ENCODE measurements at regions not wholly inside any gene's neighbourhood (a gene's known extent, or its start where the extent isn't known, plus 50 kb on each side); places are given as distances from the start of the nearest gene placed in this dataset.
"Not testable (repeated sequence)": the region's sequence is repeated elsewhere in the genome, so short reads cannot be mapped to it uniquely, and the experiment has no call there.

DNA sequence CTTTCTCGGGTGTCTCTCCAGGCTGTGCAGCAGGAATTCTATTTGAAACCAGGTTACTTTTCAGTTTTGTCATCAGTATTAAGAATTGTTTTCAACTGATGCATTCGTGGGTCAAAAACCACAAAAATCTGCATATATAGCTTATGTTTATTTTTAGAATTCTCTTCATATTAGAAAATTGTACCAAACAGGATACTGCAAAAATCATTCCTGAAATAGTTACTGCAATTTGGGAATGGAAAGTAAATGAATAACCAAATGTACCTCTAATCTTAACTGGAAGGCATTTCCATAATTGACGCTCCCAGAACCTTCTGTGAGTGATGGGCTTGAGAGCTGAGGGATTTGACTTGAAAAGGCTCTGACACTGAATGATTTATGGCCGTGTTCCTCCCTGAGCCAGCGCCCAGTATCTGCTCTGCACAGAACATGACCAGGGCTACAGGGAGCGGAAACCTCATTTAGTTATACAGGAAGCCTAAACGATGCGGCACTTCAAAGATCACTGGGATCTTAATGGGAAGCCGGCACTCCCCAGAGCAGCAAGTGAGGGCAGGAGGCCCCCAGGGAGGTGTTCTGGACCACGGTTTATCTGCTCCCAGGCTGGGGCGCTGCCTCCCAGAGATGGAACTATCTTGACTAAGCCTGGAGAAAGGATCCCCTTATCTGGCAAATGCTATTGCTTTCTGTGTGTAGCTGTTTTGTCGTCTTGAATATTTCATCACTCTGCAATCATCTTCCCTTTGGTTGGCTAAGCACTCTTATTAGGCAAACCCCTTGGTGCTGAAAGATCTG is 446.0 kb downstream of the QKI start:
- DNase-seq (ENCODE audit: low read depth in 1 of 2, low spot score in 1 of 2), result no peak

DNA sequence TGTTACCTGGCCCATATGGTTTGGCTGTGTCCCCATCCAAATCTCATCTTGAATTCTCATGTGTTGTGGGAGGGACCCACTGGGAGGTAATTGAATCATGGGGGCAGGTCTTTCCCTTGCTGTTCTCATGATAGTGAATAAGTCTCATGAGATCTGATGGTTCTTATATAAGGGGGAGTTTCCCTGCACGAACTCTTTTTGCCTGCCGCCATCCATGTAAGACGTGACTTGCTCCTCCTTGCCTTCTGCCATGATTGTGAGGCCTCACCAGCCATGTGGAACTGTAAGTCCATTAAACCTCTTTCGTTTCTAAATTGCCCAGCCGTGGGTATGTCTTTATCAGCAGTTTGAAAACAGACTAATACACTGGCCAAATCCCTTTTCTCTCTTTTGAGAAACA is 444.4 kb downstream of the QKI start:
- DNase-seq (ENCODE audit: low read depth in 1 of 2, low spot score in 1 of 2), result not testable (repeated sequence)

DNA sequence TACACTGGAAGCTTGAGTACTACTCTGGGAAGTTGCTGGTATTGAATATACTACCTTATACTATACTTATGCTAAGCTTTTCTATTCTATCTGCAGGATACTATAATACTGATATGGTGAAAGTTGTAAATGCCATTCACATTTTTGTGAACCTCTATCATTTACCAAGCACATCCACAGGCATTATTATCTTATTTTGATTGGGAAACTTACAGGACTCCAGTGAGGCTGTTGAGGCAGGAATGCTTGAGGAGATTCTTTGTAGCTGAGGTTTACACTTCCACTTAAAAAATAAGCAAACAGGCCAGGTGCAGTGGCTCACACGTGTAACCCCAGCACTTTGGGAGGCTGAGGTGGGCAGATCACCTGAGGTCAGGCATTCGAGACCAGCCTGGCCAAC is 442.9 kb downstream of the QKI start:
- DNase-seq (ENCODE audit: low read depth in 1 of 2, low spot score in 1 of 2), result no peak

DNA sequence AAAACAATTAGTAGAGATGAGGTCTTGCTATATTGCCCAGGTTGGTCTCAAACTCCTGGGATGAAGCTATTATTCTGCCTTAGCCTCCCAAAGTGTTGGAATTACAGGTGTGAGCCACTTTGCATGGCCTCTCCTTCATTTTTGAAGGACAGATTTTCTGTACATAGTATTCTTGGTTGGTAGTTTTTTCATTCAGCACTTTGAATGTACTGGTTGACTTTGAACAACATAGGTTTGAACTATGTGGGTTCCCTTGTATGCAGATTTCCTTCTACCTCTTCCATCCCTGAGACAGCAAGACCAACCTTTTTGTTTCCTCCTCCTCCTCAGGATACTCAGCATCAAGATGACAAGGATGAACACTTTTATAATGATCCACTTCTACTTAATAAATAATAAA is 436.4 kb downstream of the QKI start:
- no peak for DNase-seq (ENCODE audit: low read depth in 1 of 2, low spot score in 1 of 2)

DNA sequence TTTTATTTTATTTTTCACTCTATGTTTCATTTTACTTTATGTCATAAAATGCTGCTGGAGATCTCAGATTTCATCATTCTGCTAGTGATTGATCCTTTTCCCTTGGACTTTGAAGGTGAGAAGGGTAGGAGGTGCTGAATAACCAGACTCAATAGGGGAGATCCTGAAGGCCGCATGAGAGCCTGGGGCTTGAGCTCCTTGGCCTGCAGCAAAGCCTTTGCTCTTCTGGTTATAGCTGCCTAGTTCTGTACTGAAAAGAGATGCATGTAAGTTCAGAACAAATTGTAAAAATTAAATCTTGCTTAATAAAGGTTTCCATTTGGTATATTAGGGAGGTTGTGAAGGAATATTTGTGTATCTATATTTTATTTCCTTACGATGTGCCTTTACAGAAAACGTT is 430.2 kb downstream of the QKI start:
- DNase-seq (ENCODE audit: low read depth in 1 of 2, low spot score in 1 of 2), result no peak

DNA sequence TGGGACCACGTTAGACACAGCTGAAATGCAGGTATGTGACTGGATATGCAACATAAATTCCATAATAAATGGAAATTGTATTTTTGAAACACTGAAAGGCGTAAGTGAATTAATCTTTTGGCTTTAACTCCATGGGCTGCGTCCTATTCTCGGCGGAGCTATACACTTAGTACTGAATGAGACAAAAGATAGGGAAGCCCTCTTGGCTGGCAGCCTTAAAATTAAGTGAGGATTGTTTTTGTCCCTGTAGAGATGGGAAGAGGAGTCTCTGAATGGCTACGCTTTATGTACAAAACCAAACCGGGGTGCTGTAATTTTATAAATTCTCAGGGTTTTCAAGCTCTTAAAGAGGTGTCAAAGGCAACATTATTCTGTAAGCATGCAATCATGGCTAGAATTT is 429.8 kb downstream of the QKI start:
- DNase-seq (ENCODE audit: low read depth in 1 of 2, low spot score in 1 of 2), result no peak

DNA sequence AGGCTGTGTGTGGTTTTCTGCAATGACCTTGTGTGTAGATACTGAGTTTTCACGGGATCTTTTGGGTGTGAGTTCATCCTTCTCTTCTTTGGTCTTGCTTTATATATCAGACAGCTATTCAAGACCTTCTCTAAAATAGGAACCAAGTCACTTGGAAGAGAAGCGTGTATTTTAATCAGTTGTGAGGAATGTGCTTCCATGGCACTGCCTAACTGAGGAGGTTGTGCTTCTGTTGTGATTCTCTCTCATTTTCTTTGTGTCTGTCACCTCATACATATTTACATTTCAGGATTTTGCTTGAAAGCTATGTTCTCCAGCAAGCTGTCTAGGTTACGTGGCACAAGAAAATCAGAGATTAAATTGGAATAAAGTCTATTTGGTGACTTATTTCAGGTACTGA is 428.7 kb downstream of the QKI start:
- no peak for DNase-seq (ENCODE audit: low read depth in 1 of 2, low spot score in 1 of 2)

DNA sequence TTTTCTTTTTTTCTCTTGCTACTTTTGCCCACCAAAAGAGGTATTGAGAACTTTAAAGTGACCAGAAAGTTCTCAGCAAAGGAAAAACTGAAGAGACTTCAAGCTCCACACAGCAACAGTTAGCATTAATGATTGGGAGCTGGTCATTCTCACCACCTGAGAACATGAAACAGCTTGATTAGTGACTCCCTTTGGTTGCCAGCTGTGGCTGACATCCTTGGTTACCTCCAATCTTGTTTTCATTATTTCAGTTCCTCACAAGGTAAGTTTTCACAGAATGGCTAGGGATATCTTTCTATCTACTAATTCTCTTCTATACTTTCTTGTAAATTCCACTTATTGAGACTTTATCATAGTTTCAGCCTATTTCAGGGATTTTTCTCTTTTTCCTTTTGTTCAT is 427.9 kb downstream of the QKI start:
- DNase-seq (ENCODE audit: low read depth in 1 of 2, low spot score in 1 of 2), result no peak

DNA sequence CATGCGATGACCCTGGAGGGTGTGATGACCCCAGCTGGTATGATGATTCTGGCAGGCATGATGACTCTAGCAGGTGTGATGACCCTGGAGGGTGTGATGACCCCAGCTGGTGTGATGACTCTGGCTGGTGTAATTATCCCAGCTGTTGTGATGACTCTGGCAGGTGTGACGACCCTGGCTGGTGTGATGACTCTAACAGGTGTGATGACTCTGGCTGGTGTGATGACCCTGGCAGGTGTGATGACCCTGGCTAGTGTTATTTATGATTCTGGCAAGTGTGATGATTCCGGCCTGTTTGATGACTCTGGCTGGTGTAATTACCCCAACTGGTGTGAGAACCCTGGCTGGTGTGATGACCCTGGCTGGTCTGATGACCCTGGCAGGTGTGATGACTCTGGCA is 427.2 kb downstream of the QKI start:
- no peak for DNase-seq (ENCODE audit: low read depth in 1 of 2, low spot score in 1 of 2)

DNA sequence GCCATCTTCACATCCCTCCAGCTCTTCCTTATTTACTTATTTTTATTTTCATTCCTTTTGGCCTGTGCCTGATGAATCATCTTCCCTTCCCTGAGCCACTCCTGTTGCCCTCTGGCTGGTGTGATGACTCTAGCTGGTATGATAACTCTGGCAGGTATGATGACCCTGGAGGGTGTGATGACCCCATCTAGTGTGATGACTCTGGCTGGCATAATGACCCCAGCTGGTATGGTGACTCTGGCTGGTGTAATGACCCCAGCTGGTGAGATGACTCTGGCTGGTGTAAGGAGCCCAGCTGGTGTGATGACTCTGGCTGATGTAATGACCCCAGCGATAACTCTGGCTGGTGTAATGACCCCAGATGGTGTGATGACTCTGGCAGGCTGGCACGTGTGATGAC is 426.8 kb downstream of the QKI start:
- DNase-seq (ENCODE audit: low read depth in 1 of 2, low spot score in 1 of 2), result no peak

DNA sequence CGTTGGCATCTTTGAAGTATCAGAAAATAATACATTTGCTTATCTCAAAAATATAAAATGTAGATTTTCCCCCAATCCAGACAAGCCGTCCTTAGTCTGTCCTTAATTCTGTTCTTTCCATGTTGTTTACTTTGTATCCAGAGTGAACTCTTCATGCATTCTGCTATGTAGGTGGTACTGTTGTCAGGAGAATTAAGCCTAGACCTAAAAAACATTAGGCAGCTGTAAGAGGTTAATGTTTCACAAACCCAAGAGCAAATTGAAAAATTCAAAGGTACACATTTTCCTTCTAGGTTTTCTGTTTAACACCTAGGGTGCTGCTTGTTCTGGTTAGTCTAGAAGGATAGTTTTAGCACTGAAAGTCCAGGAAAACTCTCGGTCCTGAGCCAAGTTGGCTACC is 426.4 kb downstream of the QKI start:
- DNase-seq (ENCODE audit: low read depth in 1 of 2, low spot score in 1 of 2), result no peak

DNA sequence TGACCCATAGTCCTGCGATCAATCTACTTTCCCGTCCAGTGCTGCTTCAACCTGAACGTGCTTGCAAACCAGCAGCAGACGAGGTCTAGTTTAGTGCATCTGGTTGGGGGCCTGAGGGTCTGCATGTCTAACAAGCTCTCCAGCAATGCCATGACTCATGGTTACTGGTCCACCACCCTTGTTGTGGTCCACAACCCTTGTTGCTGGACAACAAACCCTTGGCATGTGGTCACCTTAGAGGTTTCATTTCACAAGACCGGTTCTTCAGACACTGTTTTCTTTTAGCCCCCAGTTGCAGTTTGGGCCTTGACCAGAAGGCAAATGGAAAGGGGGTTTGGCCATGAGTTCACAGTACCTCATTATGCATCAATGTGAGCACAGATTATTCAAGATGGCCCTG is 424.8 kb downstream of the QKI start:
- DNase-seq (ENCODE audit: low read depth in 1 of 2, low spot score in 1 of 2), result no peak

DNA sequence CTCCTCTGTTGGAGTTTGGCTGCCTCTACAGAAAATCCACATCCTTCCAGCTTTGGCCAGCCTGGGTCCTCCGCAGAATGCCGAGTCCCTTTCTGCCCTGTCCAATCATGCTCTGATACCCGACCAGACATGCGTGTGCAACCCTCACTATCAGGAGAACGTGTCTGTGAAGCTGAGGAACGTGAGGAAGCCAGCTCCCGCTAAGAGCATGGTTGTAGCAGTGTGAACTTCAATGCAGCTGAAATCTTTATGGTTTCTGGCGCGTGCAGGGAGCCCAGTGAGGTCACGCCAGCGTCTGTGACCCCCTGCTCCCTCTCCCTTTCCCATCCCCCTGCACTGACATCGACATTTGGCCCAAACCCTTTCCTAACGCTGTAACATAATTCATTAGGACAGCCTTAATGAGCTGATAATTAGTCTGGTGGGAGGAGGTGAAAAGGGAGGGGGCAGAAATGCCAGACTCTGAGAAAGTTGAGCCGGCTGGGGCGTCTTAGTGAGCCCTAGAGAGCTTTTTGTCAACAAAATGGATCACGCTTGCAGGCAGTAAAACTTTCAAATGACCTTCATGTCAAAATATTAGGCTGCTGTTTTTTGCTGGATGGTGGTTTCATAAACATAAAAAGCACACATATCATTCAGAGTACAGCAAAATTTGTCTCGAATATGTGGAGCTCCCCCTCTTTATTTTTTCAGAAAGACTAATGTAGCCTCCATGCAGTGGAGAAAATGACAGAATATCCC is 423.3 kb downstream of the QKI start:
- no peak for DNase-seq (ENCODE audit: low read depth in 1 of 2, low spot score in 1 of 2)

DNA sequence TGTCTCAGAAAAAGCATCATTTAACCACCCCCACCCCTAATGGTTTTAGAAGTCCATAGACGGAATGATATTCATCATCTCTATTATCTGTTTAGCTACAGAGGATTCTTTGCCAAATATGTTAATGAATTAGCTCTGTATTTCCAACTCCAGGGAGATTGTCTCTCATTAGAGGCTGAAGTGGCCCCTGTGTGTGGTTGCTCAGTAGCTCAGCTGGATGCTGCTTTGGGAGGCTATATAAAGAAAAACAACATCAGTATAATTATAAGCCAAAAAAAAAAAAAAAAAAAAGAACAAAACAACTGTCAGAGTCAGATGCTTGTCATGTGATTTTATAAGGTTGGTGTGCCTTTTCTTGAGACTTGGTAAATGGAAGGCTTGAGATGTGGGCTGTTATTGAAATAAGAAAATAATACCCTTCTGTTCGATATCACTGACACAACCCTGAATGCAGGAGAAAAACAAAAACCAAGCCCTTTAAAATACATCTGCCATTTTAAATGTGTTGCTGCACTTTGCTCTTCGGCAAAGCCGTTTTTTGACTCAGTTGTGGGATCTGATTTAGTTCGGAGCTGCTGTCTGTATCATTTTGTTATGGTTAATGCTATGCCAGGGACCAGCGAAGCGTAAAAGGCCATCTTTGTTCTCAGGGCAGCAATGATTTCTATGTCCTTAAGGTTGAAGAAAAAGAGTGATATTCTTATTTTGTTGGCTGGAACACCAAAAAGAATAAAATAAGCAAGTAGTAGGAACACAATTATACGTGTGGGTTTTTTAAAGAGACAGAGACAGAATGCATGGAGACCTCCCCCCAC is 422.6 kb downstream of the QKI start:
- DNase-seq (ENCODE audit: low read depth in 1 of 2, low spot score in 1 of 2), result no peak

DNA sequence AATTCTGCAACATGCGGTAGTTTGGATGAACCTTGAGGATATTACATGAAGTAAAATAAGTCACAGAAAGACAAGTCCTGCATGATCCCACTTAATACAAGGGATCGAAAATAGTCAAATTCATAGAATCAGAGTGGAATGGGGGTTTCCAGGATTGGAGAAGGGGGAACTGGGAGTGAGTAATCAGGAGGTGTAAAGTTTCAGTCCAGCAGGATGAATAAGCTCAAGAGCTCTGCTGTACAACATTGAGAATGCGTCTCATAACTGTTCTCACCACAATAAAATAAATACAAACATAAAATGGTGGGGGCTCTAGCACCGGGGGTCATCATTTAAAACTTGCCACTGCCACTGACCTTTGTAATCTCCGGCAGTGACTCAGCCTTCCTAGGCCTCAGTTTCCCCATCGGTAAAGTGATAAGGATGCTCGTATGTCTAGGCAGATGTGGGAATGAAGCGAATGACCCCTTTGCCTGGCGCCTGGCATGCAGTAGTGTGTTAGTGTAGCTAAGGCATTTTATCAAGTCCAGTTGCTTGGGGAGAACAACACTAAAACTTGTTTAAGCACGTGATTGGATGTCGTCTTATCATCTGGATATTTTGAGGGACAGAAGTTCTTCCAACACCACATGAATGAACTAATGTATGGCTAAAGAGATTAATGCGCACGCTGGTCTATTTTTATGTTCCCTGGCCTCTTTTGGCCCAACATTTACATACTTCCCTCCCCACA is 421.1 kb downstream of the QKI start:
- no peak for DNase-seq (ENCODE audit: low read depth in 1 of 2, low spot score in 1 of 2)

DNA sequence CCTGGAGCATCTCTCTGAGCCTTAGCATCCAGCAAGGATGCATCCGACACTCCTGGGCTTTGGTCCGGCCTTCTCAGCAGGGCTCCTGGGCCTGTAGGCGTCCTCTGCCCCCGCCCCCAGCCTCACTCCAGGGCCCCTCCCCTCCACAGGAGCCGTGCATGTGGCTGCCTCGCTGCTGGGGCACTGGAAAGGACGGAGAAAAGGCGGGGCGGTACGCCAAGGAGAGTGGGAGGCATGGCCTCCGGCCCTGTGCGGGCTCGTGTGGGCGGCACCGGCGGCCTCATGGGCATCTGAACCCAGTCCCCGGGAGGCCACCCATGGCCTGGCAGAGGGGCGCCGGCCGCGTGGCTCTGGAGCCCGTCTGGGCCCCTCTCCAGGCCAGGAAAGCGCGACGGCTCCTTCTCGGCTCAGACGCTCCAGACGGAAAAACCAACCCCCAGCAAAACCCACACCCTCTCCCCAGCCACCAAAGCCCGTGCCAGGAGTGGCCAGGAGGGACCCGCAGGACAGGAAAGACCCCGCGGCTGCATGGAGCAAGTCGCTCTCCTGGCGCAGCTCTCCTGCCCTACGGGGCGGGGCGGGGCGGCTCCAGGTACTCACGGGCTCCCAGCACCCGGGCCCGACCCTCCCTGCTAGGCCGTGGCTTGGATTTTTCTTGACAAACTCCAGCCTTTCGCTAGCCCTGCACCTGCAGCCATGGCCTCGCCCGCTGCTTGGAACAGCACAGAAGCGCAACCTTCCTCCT is 419.9 kb downstream of the QKI start:
- no peak for DNase-seq (ENCODE audit: low read depth in 1 of 2, low spot score in 1 of 2)

DNA sequence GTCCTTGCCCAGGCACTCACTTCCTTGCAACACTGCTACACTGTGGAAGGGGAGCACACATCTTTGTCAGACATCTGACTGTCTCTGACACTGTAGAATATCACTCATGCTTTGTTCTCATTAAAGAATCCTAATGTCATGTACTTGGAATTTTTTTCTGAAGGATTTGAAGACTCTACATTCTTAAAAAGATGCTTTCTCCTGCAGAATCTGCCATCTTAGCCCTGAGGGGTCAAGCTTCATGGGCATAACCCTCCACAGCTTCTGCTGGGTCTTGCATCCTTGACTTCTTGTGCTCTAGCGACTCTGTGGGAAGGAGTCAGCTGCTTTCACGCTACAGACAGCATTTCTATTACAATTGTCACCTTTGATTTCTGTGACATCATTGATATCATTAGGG is 417.2 kb downstream of the QKI start:
- DNase-seq (ENCODE audit: low read depth in 1 of 2, low spot score in 1 of 2), result no peak

DNA sequence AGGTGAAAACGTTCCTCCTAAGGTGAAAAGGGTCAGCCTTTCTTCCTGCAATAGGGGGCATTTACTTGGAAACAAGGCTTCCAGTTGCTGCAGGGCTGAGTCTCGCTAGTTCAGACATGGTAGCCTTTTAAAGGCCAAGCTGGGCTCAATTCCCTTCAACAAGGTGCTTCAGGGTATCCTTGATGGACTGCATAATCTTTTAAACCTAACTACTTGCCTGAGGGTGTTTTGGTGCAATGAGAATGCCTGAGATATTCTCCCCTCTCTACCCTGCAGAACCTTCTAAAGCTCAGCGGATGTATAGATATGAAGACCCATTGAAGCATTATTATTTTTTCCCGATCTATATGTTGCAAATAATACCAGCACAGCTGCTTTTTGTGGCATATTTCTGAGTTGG is 416.1 kb downstream of the QKI start:
- DNase-seq (ENCODE audit: low read depth in 1 of 2, low spot score in 1 of 2), result no peak

DNA sequence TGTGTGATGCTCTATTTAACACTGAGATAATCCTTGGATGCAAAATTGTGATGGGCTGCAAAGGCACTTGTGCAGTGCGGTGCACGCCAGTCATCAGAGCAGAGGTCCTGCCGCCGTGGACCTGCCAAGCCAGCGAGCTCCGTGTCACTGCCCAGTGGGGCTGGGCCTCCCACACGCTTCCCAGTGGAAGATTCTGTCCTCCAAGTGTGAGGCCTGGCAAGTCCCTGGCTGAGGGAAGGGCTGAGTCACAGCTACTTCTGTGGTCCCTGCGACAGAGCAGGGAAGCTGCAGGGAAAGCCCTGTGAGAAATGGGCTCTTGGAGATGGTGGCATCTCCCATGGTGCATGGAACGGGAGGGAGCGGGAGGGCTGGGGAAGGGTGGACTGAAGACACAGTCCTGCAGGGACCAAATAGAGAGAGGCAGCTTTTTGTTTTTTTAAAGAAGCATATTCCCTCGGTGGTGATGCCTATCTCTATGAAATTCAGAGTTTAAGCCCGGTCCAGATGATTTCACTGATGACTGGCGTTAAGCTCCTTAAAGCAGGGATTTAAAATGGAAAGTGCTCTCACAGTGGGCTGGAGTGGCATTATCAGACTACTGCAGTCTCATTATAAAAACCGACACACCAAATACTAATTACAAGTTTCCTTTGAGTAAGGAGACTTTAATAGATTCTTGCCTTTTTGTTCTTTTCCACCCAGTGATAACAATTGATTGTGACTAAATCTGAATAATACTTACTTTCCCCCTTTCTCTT is 413.7 kb downstream of the QKI start:
- no peak for DNase-seq (ENCODE audit: low read depth in 1 of 2, low spot score in 1 of 2)

DNA sequence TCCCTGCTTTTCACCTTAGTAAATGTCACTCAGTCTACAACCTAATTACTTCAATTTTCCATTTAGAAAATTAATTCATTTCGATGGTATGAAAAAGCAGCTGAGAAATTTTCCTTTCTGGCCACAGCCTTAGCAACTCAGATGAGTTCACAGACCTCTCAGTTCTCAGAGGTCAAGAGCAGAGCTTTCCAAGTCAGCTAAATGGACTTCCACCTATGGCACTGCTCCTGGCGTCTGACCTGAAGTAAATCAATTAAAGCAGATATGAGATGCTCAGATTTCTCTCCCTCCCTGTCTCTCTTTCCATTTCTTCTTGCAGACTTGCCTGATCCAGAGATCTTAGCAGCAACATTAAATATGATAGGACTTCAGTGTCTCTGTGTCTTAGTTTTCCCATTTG is 412.6 kb downstream of the QKI start:
- no peak for DNase-seq (ENCODE audit: low read depth in 1 of 2, low spot score in 1 of 2)

Measured in activated CD4-positive, alpha-beta T cell treated with anti-CD3 and anti-CD28 coated beads, Interleukin-2, amount 50 U/mL, for 24 hours (primary cell).